ENCODE measurements at regions not wholly inside any gene's neighbourhood (a gene's known extent, or its start where the extent isn't known, plus 50 kb on each side); places are given as distances from the start of the nearest gene placed in this dataset.

GRCh38 chr1:87786229-87786628, 457.5 kb downstream of the LMO4 start:
- DNase-seq = no peak

DNA sequence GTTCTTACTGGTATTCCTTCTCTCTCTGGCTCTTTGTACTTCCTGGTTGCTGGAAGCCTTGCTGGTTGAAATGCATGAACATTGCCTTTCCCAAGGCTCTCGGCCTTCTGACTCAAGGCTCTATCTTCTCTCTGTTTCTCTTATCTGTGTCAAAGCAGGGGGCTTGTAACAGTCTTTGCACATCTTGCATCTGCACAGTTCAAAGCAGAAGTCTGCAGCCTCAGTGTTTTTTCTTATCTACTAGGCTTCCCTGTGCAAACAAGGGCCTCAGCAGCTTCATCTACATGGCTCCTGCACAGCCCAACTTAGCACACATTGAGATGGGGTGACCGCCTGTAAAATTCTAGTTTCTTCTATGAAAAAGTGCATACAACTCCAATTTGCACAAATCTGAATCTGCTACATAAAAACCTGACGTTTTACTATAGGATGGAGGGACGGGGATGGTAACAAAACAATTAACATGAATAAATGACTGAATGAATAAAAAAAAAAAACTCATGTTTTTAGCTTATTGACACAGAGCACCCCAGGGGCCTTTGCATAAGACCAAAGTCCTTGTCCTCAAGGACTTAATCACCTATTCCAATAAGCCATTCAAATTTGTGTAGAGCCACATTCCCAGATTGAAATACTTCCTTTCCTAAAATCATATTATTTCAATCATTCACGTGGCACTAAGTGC, 458.3 kb downstream of the LMO4 start:
- DNase-seq = no peak

- DNase-seq = no peak
These were observed 458.9 kb downstream of the LMO4 start for GRCh38 chr1:87787551-87787950.

- no peak for DNase-seq
These were observed 462.1 kb downstream of the LMO4 start for GRCh38 chr1:87790756-87791155.

DNA sequence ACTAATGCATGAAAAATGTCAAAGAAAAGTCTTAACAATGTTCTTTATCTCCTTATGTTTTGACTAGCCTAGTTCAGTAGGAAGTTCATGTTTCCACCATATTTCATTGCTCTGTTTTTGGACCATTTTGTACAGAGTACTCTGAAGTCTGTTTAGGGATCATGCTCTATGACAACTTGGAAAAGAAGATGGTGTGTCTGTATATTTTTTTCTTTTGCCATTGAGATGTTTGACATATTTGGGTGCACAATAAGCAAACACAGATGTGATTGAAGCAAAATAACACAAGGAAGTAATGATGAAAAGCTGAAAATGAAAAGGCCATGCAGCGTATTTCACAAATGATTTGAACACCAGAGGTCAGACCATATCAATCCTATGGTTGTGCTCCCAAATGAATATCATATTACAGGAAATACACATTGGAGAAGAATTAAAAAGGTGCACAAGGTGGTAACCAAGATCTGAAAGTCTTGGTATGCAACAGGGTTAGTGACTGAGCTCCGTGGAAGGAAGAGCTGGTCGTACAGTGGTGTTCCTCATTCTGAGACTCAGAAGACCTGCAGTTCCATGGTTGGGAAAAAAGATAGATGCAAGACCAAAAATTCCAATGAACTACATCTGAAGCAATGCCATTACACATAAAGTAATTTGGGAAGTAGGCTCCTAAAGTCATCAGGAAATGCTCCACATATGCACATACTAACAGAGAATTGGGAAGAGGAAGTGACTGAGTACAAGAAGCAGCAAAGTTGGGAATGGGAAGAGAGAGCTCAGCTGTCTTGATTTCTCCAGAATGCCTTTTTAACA, 463.5 kb downstream of the LMO4 start:
- no peak for DNase-seq

GRCh38 chr1:87794788-87795614, 466.3 kb downstream of the LMO4 start:
- DNase-seq = no peak

- DNase-seq = no peak
These were observed 467.1 kb downstream of the LMO4 start for GRCh38 chr1:87795615-87796337.

DNA sequence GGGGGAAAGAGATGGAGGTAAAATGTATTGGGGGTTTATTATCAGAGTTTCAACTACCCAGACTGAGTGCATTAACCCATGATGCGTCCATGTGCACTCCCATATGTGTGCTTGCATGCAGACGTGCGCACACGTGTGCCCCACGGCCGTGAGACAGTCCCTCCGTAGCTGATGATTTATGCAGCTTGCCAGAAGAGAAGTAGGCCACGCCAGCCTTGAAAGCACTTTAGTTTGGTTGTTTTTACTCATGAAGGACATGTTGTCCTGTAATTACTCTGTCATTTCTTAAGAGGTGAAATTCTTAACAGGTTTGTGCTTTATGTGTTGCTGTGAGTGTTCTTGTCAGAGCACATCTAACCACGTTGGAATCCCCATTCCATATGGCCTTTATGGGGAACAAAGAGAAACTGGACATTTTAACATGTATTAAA, 467.8 kb downstream of the LMO4 start:
- DNase-seq = no peak

GRCh38 chr1:87799451-87799850, 470.8 kb downstream of the LMO4 start:
- no peak for DNase-seq

GRCh38 chr1:87800006-87800405, 471.3 kb downstream of the LMO4 start:
- DNase-seq = no peak

DNA sequence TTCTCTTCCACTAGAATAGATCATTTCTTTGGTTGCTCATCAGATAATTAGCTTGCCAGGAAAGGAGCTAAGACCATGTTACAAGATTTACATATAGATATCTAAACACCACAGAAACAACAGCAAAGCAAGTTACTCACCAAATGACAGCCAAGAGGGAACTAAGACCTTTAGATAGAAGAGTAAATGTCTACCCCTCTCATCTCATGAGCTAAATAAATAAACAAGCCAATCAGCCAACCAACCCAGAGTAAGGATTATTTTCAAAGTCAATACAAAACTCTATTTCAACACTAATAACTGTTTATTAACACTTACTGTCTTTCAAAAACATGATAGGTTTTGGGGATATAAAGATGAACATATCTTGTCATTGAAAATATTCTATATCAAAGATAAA, 474.7 kb downstream of the LMO4 start:
- DNase-seq = no peak

DNA sequence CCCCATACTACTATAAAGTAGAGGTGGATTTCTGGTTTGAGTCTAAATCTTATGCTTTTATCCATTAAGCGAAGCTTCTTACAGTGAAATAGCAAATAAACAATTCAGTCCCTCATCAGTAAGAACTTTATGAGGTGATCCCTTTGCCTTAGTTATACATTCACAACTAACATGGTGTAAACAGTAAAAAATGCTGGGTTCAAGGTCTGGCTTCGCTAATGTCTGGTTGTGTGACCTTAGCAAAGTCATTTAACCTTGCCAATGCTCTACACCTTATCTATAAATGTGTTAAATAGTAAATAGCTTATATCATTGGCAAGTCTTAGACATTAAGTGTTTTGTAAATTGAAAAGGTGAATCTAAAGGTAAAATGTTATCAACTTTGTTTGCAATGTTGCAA, 475.4 kb downstream of the LMO4 start:
- no peak for DNase-seq

DNA sequence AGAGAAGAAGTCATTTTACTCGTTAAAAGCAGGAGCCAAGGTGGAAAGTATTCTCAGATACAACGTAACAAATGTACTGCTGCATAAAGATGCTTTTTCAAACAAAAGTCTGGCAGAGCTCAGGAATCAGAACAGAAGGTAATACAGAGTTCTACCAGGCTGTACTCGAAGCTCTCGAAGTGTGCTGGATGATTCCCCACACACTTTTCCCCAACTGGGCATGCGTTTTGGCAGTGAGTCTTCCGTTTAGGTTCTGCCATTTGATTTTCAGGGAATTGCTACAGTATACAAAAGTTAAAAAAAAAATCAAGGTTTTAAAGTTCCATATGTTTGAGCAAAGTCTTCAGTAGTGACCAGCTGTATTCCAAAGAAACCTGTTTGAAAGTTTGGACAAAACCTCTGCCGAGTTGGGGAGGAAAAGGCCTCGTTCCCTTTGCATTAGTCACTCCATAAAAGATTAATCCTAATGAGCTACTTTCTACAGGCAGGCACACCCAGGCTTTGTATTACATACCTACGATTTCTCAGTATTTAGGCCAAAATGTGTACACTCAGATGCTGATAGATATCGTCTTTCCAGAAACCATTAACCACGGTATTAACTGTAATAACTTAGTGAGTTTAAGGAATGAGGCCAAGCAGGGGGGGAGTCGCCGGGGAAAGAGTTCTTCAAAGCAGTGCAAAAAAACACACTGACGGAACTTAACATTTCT, 477.1 kb downstream of the LMO4 start:
- DNase-seq = no peak

DNA sequence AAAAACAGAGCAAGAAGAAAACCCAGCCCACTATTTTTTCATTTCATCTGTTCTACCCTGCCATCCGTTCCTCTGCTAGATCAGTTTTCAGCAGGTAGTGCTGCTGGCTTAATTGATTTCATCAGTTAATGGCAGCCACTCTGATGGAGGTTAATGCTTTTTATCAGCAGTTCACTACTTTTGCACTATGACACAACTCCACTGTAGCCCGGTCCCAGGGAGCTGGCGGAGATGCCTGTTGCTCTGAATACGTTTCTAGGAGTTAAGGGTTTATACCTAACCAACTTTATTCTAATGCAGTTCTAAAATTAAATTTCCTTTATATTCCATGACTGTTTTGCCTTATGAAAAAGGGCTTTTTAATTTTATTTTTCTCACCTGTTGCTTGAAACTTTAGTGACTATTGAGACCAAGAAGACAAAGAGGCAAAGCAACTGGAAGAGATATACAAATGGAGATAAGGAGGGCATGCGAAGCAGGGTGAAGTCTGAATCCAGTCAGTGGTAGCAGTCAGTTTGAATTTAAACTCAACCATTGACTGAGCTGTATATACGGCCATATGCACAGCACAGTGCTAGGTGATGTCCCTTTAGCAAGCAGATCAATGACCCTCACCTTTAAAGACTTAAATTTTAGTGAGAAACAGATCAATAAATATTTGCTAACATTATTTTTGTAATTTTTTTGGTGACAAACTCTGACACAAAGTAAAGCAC, 477.9 kb downstream of the LMO4 start:
- DNase-seq = no peak

DNA sequence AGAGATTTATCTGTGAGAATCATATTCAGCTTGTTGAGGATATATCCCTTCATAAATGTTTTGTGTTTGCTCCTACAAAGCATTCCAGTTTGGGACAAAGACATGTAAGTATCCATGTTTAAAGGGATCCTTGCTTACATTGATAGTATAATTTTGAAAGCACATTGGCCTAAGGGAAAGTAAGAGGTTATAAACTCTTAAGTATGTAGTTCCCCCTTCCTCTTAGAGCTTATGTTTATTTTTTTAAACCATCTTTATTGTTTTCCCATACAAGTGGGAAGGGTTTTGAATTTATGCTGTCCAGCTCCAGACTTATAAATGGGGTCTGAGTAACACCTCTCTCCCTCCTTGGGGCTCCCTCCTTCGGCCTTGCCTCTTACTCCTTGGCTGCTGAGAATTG, 481.5 kb downstream of the LMO4 start:
- no peak for DNase-seq

DNA sequence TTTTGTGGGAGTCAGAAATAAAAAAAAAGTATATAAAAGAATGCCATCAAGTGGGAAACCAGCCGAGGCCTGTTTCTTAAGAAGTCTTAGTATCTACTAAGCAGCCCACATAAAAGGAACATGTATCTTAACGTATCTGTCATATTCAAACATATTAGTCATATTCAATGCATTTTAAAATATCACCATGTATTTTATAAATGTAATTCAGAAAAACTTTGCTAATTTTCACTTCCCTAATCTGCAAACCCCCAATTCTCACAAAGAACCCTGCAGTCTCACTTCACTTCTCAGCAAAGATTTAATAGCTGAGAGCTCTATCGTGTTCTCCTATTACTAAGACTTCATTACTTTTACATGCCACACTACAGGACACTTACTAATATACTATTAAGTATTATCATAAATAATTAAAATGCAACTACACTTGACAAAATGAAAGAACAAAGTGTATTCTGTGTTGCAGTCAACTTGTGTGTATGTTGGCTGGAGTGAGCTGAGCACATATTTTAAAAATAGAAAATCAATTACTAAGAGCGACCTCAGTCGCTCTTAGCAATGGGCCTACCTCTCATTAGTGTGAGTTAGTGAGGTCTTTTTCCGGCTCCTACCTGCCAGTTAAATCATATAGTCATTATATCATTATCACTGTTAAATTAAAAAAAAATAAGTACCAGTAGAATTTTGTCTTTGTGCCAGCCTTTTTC, 484.3 kb downstream of the LMO4 start:
- no peak for DNase-seq

DNA sequence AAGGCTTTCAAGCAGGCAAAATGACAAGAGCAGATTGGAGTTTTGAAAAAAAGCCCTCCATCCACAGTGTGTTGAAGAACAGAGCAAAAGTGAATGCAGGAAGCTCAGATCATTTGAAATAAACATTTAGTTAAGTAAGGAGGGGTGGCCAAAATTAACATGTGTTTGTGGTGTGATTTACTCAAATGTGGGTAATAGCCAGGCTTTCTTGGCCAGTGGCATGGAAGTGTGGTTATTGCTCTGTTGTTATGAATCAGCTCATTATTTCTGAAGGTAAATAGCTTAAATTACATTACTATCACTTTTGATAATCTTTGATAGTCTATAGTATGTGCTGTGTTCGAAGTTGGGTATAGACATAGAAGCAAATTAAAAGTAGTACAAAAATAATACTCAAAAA, 485.9 kb downstream of the LMO4 start:
- DNase-seq = no peak

- no peak for DNase-seq
These were observed 488.0 kb downstream of the LMO4 start for GRCh38 chr1:87816646-87817045.

DNA sequence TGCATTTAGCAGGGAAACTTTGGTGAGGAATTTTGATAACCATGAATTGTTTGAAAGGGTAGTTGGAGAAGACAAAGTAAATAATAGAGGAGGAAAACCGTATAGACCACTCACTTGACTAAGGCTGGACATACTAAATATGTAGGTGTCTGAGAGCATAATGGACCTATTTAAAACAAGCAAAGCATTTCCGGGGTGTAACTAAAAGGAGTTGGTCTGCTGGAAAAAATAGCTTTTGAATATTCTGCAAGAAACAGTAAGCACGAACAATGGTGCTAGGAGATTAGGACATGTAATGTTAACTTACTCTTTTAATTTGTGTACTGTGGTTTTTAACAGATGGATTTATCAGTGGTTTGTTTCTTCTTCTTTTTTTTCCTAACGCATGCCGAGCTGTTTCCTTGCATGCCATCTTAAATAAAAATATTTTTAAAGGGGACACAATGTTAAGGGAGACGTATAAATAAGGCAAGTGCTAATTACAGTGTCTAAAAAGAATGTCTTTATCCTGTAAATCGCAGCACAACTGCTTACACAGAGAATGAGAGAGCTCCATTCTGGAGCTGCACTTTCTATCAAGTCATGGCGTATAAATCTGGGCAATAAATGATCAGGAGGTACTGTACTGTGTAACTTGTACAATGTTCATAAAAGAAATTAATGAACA, 492.1 kb downstream of the LMO4 start:
- DNase-seq = no peak

GRCh38 chr1:87821335-87821697, 492.6 kb downstream of the LMO4 start:
- no peak for DNase-seq
